GM12878 (cell line): ENCODE measurements at regions not wholly inside any gene's neighbourhood (a gene's known extent, or its start where the extent isn't known, plus 50 kb on each side); places are given as distances from the start of the nearest gene placed in this dataset.

ENCODE experiments used
- ATAC-seq: fragments of 200-7000 bp; cut with Tn5 transposase; 3 replicates; pipeline ENCODE4 v1.9.1; 2020; ENCODE audit warnings: mild to moderate bottlenecking, moderate library complexity
- BruUV-seq: library from RNA; stranded (reverse); fragments of 400-500 nt; replicated peaks from 2 replicates; lab custom pipeline; 2021; lab: Mats Ljungman, UMichigan
- CTCF ChIA-PET: fragments of 300-600 bp; sonication (Branson Sonifier 250); formaldehyde crosslinking; extraction: SDS; loops from one replicate; lab custom pipeline; 2021; ENCODE audit warnings: inconsistent platforms; lab: Yijun Ruan, JAX
- POLR2A ChIA-PET: fragments of 350-600 bp; formaldehyde crosslinking; extraction: SDS; loops from one replicate; lab custom pipeline; 2021; ENCODE audit warnings: inconsistent platforms; lab: Charles Lee
- RAD21 ChIA-PET: fragments of 300-600 bp; sonication (Branson Sonifier 250); formaldehyde crosslinking; loops from one replicate; lab custom pipeline; 2023; ENCODE audit warnings: antibody characterized with exemption; ENCODE audit not compliant: unreplicated experiment; lab: Charles Lee
- SMC1A ChIA-PET: fragments of 300-600 bp; sonication (Branson Sonifier 250); formaldehyde crosslinking; loops from one replicate; lab custom pipeline; 2023; ENCODE audit not compliant: unreplicated experiment, uncharacterized antibody; lab: Charles Lee
- DNase-seq: peaks from one replicate; pipeline ENCODE4 v3.0.0-alpha.2; 2011; ENCODE audit warnings: low read depth, low spot score
- FAIRE-seq: peaks from 3 replicates; lab custom pipeline; 2011; peaks lifted over from hg19 to GRCh38; lab: Jason Lieb, UNC
- H2AFZ ChIP-seq: 2 replicates; pipeline ENCODE4 v1.6.0; 2011; ENCODE audit warnings: low read depth, low read length, control low read depth; ENCODE audit not compliant: control insufficient read depth
- H3K27ac ChIP-seq: 2 replicates; pipeline ENCODE4 v1.5.1; 2011; ENCODE audit warnings: control low read depth; ENCODE audit not compliant: control insufficient read depth, insufficient read depth
- H3K27me3 ChIP-seq, 2 experiments: replicated peaks in 1 of 2; 2 replicates each; pipeline versions ENCODE4 v1.6.0 to v1.6.1; 2011; ENCODE audit warnings: low read length in 1 of 2; ENCODE audit not compliant: control insufficient read depth in 2 of 2, insufficient read depth in 2 of 2
- H3K36me3 ChIP-seq, 2 experiments: 2 replicates each; pipeline ENCODE4 v1.5.1; 2011; ENCODE audit warnings: low read length in 1 of 2; ENCODE audit not compliant: control insufficient read depth in 2 of 2, insufficient read depth in 2 of 2
- H3K4me1 ChIP-seq: 2 replicates; pipeline ENCODE4 v1.6.1; 2011; ENCODE audit warnings: mild to moderate bottlenecking, low read length, moderate library complexity, mixed read lengths; ENCODE audit not compliant: control insufficient read depth, insufficient read depth
- H3K4me2 ChIP-seq: 2 replicates; pipeline ENCODE4 v1.6.0; 2011; ENCODE audit warnings: control low read depth; ENCODE audit not compliant: control insufficient read depth, insufficient read depth
- H3K4me3 ChIP-seq: fragments of 200-600 bp; sonication (generic); 2 replicates; pipeline ENCODE4 v1.5.1; 2016
- H3K79me2 ChIP-seq: 2 replicates; pipeline ENCODE4 v1.6.0; 2011; ENCODE audit warnings: low read length; ENCODE audit not compliant: control insufficient read depth, insufficient read depth
- H3K9ac ChIP-seq: 2 replicates; pipeline ENCODE4 v1.8.0; 2011; ENCODE audit warnings: low read length, control low read depth, mixed read lengths; ENCODE audit not compliant: control insufficient read depth, insufficient read depth
- H3K9me3 ChIP-seq: replicated peaks from 3 replicates; pipeline ENCODE4 v1.5.1; 2011; ENCODE audit warnings: mild to moderate bottlenecking, low read length; ENCODE audit not compliant: control insufficient read depth, insufficient read depth
- H4K20me1 ChIP-seq: 2 replicates; pipeline ENCODE4 v1.6.0; 2011; ENCODE audit not compliant: control insufficient read depth, insufficient read depth
- HDAC6 ChIP-seq: fragments of 200-600 bp; sonication (generic); IDR thresholded peaks from one replicate; pipeline ENCODE4 v1.8.0; 2017; ENCODE audit warnings: antibody characterized with exemption; ENCODE audit not compliant: unreplicated experiment
- IRF4 ChIP-seq: IDR thresholded peaks from 2 replicates; pipeline ENCODE4 v1.6.1; 2011; ENCODE audit warnings: low read depth, low read length
- MLLT1 ChIP-seq: fragments of 450-650 bp; IDR thresholded peaks from 2 replicates; pipeline ENCODE4 v1.6.1; 2016; ENCODE audit warnings: mild to moderate bottlenecking
- NFIC ChIP-seq: IDR thresholded peaks from 2 replicates; pipeline ENCODE4 v1.6.1; 2012; ENCODE audit warnings: low read depth, mild to moderate bottlenecking, inconsistent platforms, low read length, moderate library complexity
- RELA ChIP-seq: fragments of 450-650 bp; IDR thresholded peaks from 2 replicates; pipeline ENCODE4 v1.8.0; 2014; ENCODE audit warnings: borderline replicate concordance; ENCODE audit not compliant: partially characterized antibody
- SMAD5 ChIP-seq: IDR thresholded peaks from 2 replicates; pipeline ENCODE4 v1.6.1; 2016; ENCODE audit warnings: antibody characterized with exemption, low read depth
- SRF ChIP-seq, 2 experiments: IDR thresholded peaks; 2 replicates each; pipeline ENCODE4 v1.6.1; 2011; ENCODE audit warnings: low read depth in 2 of 2, low read length in 2 of 2, mild to moderate bottlenecking in 1 of 2, moderate library complexity in 1 of 2
- STAT3 ChIP-seq: IDR thresholded peaks from 2 replicates; pipeline ENCODE4 v1.6.1; 2011; ENCODE audit warnings: low read depth, low read length, improper control_type of control experiment
- TBL1XR1 ChIP-seq: IDR thresholded peaks from 2 replicates; pipeline ENCODE4 v1.6.1; 2012; ENCODE audit warnings: low read depth, low read length, improper control_type of control experiment
- TCF12 ChIP-seq: IDR thresholded peaks from 2 replicates; pipeline ENCODE4 v1.6.1; 2011; ENCODE audit warnings: low read depth, mild to moderate bottlenecking, low read length
- ZNF24 ChIP-seq: fragments of 450-650 bp; IDR thresholded peaks from 2 replicates; pipeline ENCODE4 v1.6.1; 2017; ENCODE audit warnings: antibody characterized with exemption, mild to moderate bottlenecking
- WGBS: methylation state at CpG from one replicate; pipeline ENCODE4 v1.1.6; 2016; ENCODE audit warnings: low lambda C conversion rate; ENCODE audit not compliant: insufficient replicate concordance, insufficient coverage; ENCODE audit errors: missing lambda C conversion rate; 5-methylcytosine and 5-hydroxymethylcytosine counted together
- in situ Hi-C: fragments of 300-500 bp; cut with MboI; formaldehyde crosslinking; loops from 9 replicates; pipeline ENCODE4 v1.14.3; 2018; ENCODE audit warnings: mixed read lengths
- intact Hi-C: fragments of 100-400 bp; cut with micrococcal nuclease; formaldehyde crosslinking; loops from one replicate; pipeline ENCODE4 v1.14.2; 2022; ENCODE audit not compliant: unreplicated experiment
- TF ChIP-seq, protein P1 (sequence below), 3 experiments: IDR thresholded peaks in 2 of 3; conservative IDR thresholded peaks in 1 of 3; 2 replicates each; pipeline ENCODE4 v1.5.1; 2011; ENCODE audit warnings: low read depth in 3 of 3, low read length in 3 of 3, mild to moderate bottlenecking in 3 of 3, control low read depth in 2 of 3, moderate library complexity in 2 of 3, inconsistent platforms in 1 of 3, mixed read lengths in 1 of 3; ENCODE audit not compliant: control insufficient read depth in 2 of 3, insufficient read depth in 1 of 3; ENCODE audit errors: extremely low read depth in 1 of 3
- TF ChIP-seq, protein P2 (sequence below): fragments of 450-650 bp; IDR thresholded peaks from 2 replicates; pipeline ENCODE4 v1.6.1; 2014; ENCODE audit warnings: mild to moderate bottlenecking
- TF ChIP-seq, protein P3 (sequence below): fragments of 450-650 bp; IDR thresholded peaks from 2 replicates; pipeline ENCODE4 v1.6.1; 2018; ENCODE audit warnings: borderline replicate concordance, mild to moderate bottlenecking; ENCODE audit not compliant: partially characterized antibody

DNA sequence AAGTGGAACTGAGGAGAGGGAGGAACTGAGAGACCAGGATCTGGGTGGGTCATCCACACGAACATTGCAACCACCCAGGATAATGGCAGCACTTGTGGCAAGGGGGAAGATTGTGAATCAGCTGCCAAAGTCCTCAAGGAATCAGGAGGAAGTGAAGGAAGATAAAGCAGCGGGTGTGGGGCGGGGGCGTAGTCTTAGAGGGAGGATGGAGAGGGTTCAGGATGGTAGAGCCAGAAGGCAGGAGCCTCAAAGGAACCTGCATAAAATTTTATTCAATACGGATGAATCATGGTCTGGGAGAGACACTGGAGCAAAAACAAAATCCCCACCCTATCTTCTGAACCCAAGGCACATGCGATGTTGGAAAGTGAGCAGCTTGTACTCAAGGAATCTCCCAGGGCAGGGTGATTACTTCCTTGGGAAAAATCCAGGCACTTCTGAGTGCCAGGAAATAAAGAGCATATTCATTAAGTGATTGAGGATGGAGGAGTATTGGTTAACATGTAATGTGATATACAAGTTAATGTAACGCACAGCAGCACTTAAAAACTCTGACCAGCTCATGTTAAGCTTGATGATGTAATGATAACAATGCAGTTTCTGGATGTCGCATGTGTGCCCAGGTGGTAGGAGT lies 82.0 kb upstream of the B3GAT2 start:
- CTCF ChIA-PET, result no interaction called here
- TF ChIP-seq SRF (IDR thresholded peaks at IDR 0.05; ENCODE audit: low read depth in 2 of 2, low read length in 2 of 2) (no peak), ZNF24 (no peak), TBL1XR1 (no peak), RELA (no peak), STAT3 (no peak), MLLT1 (no peak), SMAD5 (no peak), NFIC (no peak), TCF12 (no peak), IRF4 (no peak), HDAC6 (no peak)
- TF ChIP-seq, protein P1, sequence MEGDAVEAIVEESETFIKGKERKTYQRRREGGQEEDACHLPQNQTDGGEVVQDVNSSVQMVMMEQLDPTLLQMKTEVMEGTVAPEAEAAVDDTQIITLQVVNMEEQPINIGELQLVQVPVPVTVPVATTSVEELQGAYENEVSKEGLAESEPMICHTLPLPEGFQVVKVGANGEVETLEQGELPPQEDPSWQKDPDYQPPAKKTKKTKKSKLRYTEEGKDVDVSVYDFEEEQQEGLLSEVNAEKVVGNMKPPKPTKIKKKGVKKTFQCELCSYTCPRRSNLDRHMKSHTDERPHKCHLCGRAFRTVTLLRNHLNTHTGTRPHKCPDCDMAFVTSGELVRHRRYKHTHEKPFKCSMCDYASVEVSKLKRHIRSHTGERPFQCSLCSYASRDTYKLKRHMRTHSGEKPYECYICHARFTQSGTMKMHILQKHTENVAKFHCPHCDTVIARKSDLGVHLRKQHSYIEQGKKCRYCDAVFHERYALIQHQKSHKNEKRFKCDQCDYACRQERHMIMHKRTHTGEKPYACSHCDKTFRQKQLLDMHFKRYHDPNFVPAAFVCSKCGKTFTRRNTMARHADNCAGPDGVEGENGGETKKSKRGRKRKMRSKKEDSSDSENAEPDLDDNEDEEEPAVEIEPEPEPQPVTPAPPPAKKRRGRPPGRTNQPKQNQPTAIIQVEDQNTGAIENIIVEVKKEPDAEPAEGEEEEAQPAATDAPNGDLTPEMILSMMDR (IDR thresholded peaks at IDR 0.05 in 2 of 3, conservative IDR thresholded peaks at IDR 0.05 in 1 of 3; ENCODE audit: control insufficient read depth in 2 of 3, extremely low read depth in 1 of 3, insufficient read depth in 1 of 3, low read depth in 3 of 3, low read length in 3 of 3), result no peak
- TF ChIP-seq, protein P2, sequence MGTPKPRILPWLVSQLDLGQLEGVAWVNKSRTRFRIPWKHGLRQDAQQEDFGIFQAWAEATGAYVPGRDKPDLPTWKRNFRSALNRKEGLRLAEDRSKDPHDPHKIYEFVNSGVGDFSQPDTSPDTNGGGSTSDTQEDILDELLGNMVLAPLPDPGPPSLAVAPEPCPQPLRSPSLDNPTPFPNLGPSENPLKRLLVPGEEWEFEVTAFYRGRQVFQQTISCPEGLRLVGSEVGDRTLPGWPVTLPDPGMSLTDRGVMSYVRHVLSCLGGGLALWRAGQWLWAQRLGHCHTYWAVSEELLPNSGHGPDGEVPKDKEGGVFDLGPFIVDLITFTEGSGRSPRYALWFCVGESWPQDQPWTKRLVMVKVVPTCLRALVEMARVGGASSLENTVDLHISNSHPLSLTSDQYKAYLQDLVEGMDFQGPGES, result no peak
- TF ChIP-seq, protein P3, sequence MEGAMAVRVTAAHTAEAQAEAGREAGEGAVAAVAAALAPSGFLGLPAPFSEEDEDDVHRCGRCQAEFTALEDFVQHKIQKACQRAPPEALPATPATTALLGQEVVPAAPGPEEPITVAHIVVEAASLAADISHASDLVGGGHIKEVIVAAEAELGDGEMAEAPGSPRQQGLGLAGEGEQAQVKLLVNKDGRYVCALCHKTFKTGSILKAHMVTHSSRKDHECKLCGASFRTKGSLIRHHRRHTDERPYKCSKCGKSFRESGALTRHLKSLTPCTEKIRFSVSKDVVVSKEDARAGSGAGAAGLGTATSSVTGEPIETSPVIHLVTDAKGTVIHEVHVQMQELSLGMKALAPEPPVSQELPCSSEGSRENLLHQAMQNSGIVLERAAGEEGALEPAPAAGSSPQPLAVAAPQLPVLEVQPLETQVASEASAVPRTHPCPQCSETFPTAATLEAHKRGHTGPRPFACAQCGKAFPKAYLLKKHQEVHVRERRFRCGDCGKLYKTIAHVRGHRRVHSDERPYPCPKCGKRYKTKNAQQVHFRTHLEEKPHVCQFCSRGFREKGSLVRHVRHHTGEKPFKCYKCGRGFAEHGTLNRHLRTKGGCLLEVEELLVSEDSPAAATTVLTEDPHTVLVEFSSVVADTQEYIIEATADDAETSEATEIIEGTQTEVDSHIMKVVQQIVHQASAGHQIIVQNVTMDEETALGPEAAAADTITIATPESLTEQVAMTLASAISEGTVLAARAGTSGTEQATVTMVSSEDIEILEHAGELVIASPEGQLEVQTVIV, result no peak

More for the DNA sequence above, 82.0 kb upstream of the B3GAT2 start:
- no peak overlapping the region for H3K4me2 ChIP-seq
- WGBS, result 25% methylated on average over 8 of the region's 8 CpGs
- SMC1A ChIA-PET, result no interaction called here
- H3K9ac ChIP-seq, result no peak overlapping the region
- in situ Hi-C loops (no loop called here), intact Hi-C loops (no loop called here)
- no peak overlapping the region for H3K4me3 ChIP-seq
- H3K4me1 ChIP-seq, result no peaks in the 10 kb centered on the region
- H2AFZ ChIP-seq, result no peak overlapping the region
- DNase-seq (no peak), FAIRE-seq (no peak), ATAC-seq (no peak)
- no peaks in the 10 kb centered on the region for H3K79me2 ChIP-seq
- H3K9me3 ChIP-seq, result no peaks in the 10 kb centered on the region
- RAD21 ChIA-PET, result no interaction called here
- POLR2A ChIA-PET, result no interaction called here
- H3K27me3 ChIP-seq, result no peaks in the 10 kb centered on the region; a peak in 1 of 4 replicates
- H4K20me1 ChIP-seq, result no peaks in the 10 kb centered on the region
- no peaks in the 10 kb centered on the region for H3K36me3 ChIP-seq
- no TSS peak for BruUV-seq
- no peak overlapping the region for H3K27ac ChIP-seq
